Spinal cord (tissue), 9 donors: ENCODE measurements at regions not wholly inside any gene's neighbourhood (a gene's known extent, or its start where the extent isn't known, plus 50 kb on each side); places are given as distances from the start of the nearest gene placed in this dataset.
"Not testable (repeated sequence)": the region's sequence is repeated elsewhere in the genome, so short reads cannot be mapped to it uniquely, and the experiment has no call there.

ENCODE experiments used
- DNase-seq, 6 donors: peaks; one replicate each; pipeline versions ENCODE4 v3.0.0 to v3.0.0-alpha.2; 2013 to 2015; ENCODE audit warnings: low spot score in 6 of 6, low read depth in 4 of 6
- H3K27ac ChIP-seq: one replicate; pipeline ENCODE4 v1.5.1; 2013; ENCODE audit warnings: low read depth, low read length, control low read depth
- H3K27me3 ChIP-seq: one replicate; pipeline ENCODE4 v1.6.1; 2013; ENCODE audit warnings: low read length; ENCODE audit not compliant: control insufficient read depth, insufficient read depth
- H3K36me3 ChIP-seq: one replicate; pipeline ENCODE4 v1.6.1; 2013; ENCODE audit warnings: low read length; ENCODE audit not compliant: control insufficient read depth, insufficient read depth
- H3K4me1 ChIP-seq: one replicate; pipeline ENCODE4 v1.6.1; 2013; ENCODE audit warnings: low read length; ENCODE audit not compliant: control insufficient read depth, insufficient read depth
- H3K4me3 ChIP-seq: one replicate; pipeline ENCODE4 v1.5.1; 2013; ENCODE audit warnings: low read depth, low read length, control low read depth
- H3K9me3 ChIP-seq: one replicate; pipeline ENCODE4 v1.6.1; 2013; ENCODE audit warnings: low read length; ENCODE audit not compliant: control insufficient read depth, insufficient read depth
- WGBS: methylation state at CpG from one replicate; pipeline ENCODE4 v1.1.5; 2013; ENCODE audit warnings: missing lambda C conversion rate; ENCODE audit not compliant: insufficient coverage; 5-methylcytosine and 5-hydroxymethylcytosine counted together
- donor health status: healthy.

DNA sequence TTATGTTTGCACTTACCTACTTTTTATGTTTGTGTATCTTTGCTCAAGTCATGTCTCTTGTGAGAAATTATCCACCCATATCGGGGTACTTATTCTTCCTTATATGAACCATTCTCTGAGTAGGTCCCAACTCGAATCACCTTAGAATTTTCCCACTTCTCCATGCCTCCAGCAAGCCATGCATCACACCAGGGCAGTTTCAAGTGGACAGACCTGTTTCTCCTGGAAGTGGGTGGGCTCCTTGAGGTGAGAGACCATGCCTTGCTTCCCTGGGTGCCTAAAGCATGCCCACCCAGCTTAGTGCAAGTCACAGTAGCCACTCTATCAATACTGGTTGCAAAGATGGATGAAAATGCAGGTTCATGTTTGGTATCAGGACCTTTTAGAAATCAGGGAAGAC is 187.2 kb downstream of the KIT start:
- Histone ChIP-seq H3K27me3 (no peaks in the 10 kb centered on the region), H3K9me3 (no peaks in the 10 kb centered on the region), H3K4me1 (no peaks in the 10 kb centered on the region), H3K27ac (no peak overlapping the region), H3K4me3 (no peak overlapping the region), H3K36me3 (no peaks in the 10 kb centered on the region)
- 80% methylated on average over 1 of the region's 2 CpGs for WGBS
- DNase-seq: no peak

DNA sequence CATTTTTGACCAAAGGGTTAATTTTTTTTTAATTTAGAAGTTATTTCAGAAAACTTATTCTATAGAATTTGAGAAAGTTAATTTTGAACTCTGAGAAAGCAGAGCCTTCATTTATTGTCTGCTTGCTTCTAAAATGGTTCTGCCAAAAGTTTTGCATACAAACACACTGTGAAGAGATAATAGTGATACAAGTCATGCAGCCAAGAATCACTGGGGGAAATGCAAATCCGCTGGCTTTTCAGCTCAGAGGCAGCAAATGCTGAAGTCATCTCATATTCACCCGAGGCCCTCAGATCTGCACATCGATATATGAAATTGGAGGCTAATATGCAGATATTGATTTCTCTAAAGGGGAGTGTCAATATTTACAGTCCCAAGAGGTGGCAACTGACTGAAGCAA is 186.2 kb downstream of the KIT start:
- no CpG with 5 or more reads among the region's 3 CpGs for WGBS
- H3K27me3 ChIP-seq: no peaks in the 10 kb centered on the region
- H3K4me1 ChIP-seq: no peaks in the 10 kb centered on the region
- DNase-seq: no peak
- H3K36me3 ChIP-seq: no peaks in the 10 kb centered on the region
- H3K27ac ChIP-seq: no peak overlapping the region
- no peak overlapping the region for H3K4me3 ChIP-seq
- no peaks in the 10 kb centered on the region for H3K9me3 ChIP-seq

DNA sequence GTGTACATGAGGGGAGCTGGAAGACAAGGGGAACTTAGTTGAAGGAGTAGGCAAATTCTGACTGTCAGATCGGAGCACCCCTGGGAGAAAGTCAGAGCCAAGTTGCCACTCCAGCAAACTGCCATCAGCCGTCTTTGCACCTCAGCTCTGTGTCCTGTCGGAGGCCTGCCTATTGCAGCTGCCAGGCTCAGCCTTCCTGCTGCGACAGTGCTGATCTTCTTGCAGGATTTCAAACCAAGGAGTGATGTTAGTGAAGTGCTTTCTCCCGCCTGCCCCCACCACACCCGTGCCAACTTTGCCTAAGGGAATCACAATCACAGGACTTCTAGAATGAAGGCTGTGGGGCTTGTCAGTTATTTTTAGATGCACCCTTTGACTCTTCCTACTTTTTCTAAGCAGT is 185.3 kb downstream of the KIT start:
- Histone ChIP-seq H3K4me3 (no peak overlapping the region), H3K9me3 (no peaks in the 10 kb centered on the region), H3K36me3 (no peaks in the 10 kb centered on the region), H3K4me1 (no peaks in the 10 kb centered on the region), H3K27ac (no peak overlapping the region), H3K27me3 (no peaks in the 10 kb centered on the region)
- 71% methylated on average over 1 of the region's 6 CpGs for WGBS
- DNase-seq: no peak

DNA sequence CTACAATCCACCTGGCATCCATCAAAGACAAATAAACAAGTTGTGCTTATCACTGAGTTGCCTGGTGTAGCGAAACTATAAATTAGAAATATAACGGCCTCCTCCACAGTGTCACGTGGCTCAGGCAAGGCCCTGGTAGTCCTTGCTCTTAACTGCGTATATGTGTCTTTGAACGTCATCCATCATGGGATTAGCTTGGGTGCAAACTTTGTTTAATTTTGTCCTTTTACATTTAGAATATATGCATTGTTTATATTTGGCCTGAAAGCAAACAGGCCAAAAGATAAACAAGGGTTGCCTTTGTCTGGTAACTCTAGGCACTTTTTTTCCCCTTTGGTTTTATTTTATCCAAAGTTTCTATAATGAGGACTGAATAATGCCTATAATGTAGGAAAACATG is 184.9 kb downstream of the KIT start:
- H3K36me3 ChIP-seq: no peaks in the 10 kb centered on the region
- H3K4me3 ChIP-seq: no peak overlapping the region
- 88% methylated on average over 3 of the region's 5 CpGs for WGBS
- H3K4me1 ChIP-seq: no peaks in the 10 kb centered on the region
- H3K27ac ChIP-seq: no peak overlapping the region
- no peaks in the 10 kb centered on the region for H3K27me3 ChIP-seq
- no peak for DNase-seq
- H3K9me3 ChIP-seq: no peaks in the 10 kb centered on the region

DNA sequence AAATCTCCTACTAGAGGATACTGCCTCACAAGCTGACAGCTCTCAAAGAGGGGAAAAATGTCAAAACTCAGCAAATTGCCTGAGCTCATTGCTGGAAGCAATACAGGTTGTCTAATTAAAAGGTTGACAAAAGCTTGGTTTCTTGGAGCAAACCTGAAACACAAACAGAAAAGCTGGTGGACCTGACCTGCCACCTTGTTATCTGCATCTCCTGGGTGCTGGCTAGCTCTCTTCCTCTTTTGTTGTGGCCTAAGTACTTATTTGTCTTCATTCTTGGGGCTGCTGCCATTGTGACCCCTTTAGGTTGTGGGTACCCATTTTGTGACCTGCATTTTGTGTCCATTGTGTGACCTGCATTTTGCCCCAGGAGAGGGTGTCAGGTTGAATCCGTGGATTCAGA is 184.5 kb downstream of the KIT start:
- Histone ChIP-seq H3K9me3 (no peaks in the 10 kb centered on the region), H3K4me1 (no peaks in the 10 kb centered on the region), H3K4me3 (no peak overlapping the region), H3K27me3 (no peaks in the 10 kb centered on the region), H3K36me3 (no peaks in the 10 kb centered on the region), H3K27ac (no peak overlapping the region)
- 78% methylated on average over 1 of the region's 1 CpG for WGBS
- DNase-seq: no peak

DNA sequence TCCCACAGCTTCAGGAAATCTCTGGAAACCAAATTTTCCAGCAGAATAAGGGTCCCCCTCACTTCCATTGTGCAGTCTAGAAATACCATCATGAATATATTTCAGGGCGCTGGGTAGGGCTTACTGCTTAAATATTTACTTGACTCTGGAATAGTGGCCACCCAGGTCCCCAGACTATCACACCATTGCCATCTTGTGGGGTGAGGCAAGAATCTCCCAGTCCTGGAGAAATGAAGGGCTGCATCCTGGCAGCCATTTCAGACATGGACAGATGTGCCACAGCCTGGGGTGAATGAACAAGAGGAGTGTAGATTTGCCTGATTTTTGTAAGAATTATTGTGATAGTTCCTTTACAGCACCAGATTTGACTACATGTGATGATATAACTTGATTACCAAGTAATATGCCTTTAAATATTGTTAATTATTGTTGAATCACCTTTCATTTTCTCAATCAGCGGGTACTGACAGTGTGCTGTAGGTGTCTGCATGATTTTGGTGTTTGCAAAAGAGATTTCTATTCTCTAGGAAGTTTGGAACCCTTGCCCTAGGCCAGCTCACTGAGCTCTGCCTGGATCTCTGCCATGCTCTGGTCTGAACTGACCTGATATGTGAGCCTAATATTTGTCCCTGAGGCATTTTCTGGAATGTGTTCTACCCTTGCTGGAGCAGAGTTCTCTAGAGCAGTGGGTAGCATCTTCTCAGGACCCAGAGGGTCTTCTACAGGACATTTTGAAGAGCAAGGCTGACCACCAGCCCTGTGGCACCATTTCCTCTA is 183.4 kb downstream of the KIT start:
- peak in 1 of 6 donors; percentile 30 for DNase-seq
- Histone ChIP-seq H3K9me3 (no peaks in the 10 kb centered on the region), H3K36me3 (no peaks in the 10 kb centered on the region), H3K27me3 (no peaks in the 10 kb centered on the region), H3K4me3 (no peak overlapping the region), H3K27ac (no peak overlapping the region), H3K4me1 (no peaks in the 10 kb centered on the region)
- WGBS: no CpG with 5 or more reads among the region's 2 CpGs

DNA sequence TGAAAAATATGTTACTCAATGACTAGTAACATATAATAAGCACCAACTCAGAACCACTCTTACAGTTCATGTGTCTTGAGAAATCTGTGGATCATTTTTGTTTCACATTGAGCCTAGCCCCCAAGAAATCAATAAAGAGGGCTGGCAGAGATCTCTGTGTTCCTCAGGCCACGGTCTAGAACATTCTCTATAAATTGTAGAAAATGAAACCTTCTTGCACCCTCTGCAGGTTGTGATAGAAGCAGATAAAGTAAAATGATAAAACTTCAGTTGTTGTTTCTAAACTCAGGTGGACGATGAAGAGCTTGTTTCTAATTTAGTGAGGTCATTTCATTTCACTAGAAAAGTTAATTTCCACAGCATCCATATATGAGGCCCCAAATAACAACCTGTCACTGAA is 182.7 kb downstream of the KIT start:
- no peak for DNase-seq
- no peak overlapping the region for H3K27ac ChIP-seq
- no peaks in the 10 kb centered on the region for H3K9me3 ChIP-seq
- WGBS: no CpG with 5 or more reads among the region's 2 CpGs
- H3K27me3 ChIP-seq: no peaks in the 10 kb centered on the region
- no peak overlapping the region for H3K4me3 ChIP-seq
- H3K4me1 ChIP-seq: no peaks in the 10 kb centered on the region
- H3K36me3 ChIP-seq: no peaks in the 10 kb centered on the region

DNA sequence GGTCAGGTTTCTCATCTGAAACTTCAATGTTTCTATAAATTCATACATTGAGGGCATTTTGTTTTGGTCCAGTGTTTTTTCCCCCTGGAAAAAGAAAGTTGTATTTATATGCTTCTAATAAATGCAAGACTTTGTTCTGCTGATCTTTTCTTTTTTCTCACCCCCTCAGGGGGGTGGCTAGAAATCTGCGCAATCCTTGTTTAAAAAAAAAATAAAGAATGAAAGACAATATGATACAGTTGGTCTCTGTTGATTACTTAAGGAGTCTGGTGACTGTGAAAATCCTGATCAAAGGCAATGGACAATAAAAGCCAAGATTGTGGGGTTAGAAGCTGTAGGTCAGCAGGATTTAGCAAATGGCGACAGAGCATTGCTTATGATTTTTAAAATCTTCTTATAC is 180.5 kb downstream of the KIT start:
- Histone ChIP-seq H3K4me3 (no peak overlapping the region), H3K9me3 (no peaks in the 10 kb centered on the region), H3K4me1 (no peaks in the 10 kb centered on the region), H3K27ac (no peak overlapping the region), H3K36me3 (no peaks in the 10 kb centered on the region), H3K27me3 (no peaks in the 10 kb centered on the region)
- DNase-seq: no peak
- no CpG with 5 or more reads among the region's 2 CpGs for WGBS

DNA sequence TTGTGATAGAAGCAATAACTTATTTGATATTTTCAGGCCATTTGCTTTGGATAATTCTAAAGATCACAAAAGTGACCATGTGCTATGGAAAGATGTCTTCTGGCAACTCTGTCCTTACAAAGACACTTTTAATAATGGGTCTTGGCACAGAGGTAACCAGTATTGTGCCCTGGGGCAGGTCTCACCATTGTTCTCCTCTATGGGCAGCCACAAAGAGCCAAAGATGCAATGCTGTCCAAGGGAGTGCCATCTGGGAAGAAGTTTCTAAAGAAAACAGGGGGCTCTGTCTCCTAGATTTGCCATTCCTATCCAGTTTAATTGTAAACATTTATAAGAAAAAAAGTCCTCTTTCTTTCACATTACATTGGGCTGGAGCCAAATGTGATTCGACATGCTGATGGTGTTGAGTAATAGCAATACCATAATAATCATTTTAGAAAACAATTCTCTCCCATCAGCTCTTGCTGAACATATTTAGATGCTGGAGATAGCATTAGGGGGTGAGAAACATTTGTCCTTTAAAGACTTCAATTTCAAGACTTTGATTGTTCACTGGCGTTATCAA is 179.9 kb downstream of the KIT start:
- DNase-seq: no peak
- no peak overlapping the region for H3K27ac ChIP-seq
- no peak overlapping the region for H3K4me3 ChIP-seq
- no peaks in the 10 kb centered on the region for H3K9me3 ChIP-seq
- no peaks in the 10 kb centered on the region for H3K4me1 ChIP-seq
- no peaks in the 10 kb centered on the region for H3K36me3 ChIP-seq
- no CpG with 5 or more reads among the region's 2 CpGs for WGBS
- no peaks in the 10 kb centered on the region for H3K27me3 ChIP-seq

DNA sequence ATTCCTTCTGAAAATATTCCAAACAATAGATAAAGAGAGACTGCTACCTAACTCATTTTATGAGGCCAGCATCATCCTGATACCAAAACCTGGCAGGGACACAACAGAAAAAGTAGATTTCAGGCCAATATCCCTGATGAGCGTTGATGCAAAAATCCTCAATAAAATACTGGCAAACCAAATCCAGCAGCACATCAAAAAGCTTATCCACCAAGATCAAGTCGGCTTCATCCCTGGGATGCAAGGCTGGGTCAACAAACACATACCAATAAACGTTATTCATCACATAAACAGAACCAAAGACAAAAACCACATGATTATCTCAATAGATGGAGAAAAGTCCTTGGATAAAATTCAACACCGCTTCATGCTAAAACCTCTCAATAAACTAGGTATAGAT is 170.6 kb downstream of the KIT start:
- H3K27me3 ChIP-seq, H3K27ac ChIP-seq, H3K4me1 ChIP-seq, DNase-seq, H3K4me3 ChIP-seq, H3K36me3 ChIP-seq, H3K9me3 ChIP-seq: not testable (repeated sequence)
- 83% methylated on average over 1 of the region's 4 CpGs for WGBS
